Activated B cell treated with CpG ODN at 0.5 μM for 24 hours (primary cell): ENCODE measurements at regions not wholly inside any gene's neighbourhood (a gene's known extent, or its start where the extent isn't known, plus 50 kb on each side); places are given as distances from the start of the nearest gene placed in this dataset.

Source experiments
- ATAC-seq: fragments of 200-7000 bp; cut with Tn5 transposase; one replicate; pipeline ENCODE4 v1.10.0; 2021; ENCODE audit warnings: low read depth, mild to moderate bottlenecking, moderate library complexity
- CTCF ChIA-PET: fragments of 350-600 bp; sonication (Branson Sonifier 250); formaldehyde crosslinking; loops from one replicate; lab custom pipeline; 2021; ENCODE audit warnings: antibody characterized with exemption; lab: Charles Lee
- POLR2A ChIA-PET: fragments of 350-600 bp; sonication (Branson Sonifier 250); formaldehyde crosslinking; loops from one replicate; lab custom pipeline; 2021; ENCODE audit warnings: antibody characterized with exemption; lab: Charles Lee
- DNase-seq: peaks from one replicate; pipeline ENCODE4 v3.0.0; 2022
- H3K27ac Mint-ChIP-seq: one replicate; pipeline ENCODE4 v1.8.0; 2020; ENCODE audit warnings: mixed read lengths
- H3K27me3 Mint-ChIP-seq: one replicate; pipeline ENCODE4 v1.8.0; 2021; ENCODE audit warnings: mixed read lengths
- H3K36me3 Mint-ChIP-seq: one replicate; pipeline ENCODE4 v1.8.0; 2021; ENCODE audit warnings: low read depth, mixed read lengths
- H3K4me1 Mint-ChIP-seq: one replicate; pipeline ENCODE4 v1.8.0; 2021; ENCODE audit warnings: mixed read lengths
- H3K4me3 Mint-ChIP-seq: one replicate; pipeline ENCODE4 v1.8.0; 2020; ENCODE audit warnings: mild to moderate bottlenecking, mixed read lengths
- H3K9me3 Mint-ChIP-seq: one replicate; pipeline ENCODE4 v1.8.0; 2020; ENCODE audit warnings: mixed read lengths
- CTCF ChIP-seq: fragments of 200-600 bp; IDR thresholded peaks from one replicate; pipeline ENCODE4 v1.8.0; 2022; ENCODE audit warnings: antibody characterized with exemption, mild to moderate bottlenecking
- intact Hi-C: fragments of 100-400 bp; cut with micrococcal nuclease; formaldehyde crosslinking; loops from one replicate; pipeline ENCODE4 v1.15.1; 2024

GRCh38 chrX:44096666-44097065 is 123.5 kb upstream of the NDP start:
- ATAC-seq (no peak), DNase-seq (no peak)
- Mint-ChIP-seq H3K27ac (no peak overlapping the region), H3K4me3 (no peak overlapping the region), H3K36me3 (no peaks in the 10 kb centered on the region), H3K27me3 (no peaks in the 10 kb centered on the region), H3K4me1 (no peaks in the 10 kb centered on the region), H3K9me3 (no peaks in the 10 kb centered on the region)
- ChIA-PET CTCF (no interaction called here), POLR2A (no interaction called here)
- TF ChIP-seq CTCF = no peak
- intact Hi-C loops = no loop called here

- CTCF ChIA-PET = no interaction called here
- no peaks in the 10 kb centered on the region for H3K4me1 Mint-ChIP-seq
These were observed 121.8 kb upstream of the NDP start for GRCh38 chrX:44094821-44095530.

GRCh38 chrX:44093431-44093830 is 120.2 kb upstream of the NDP start:
- no peaks in the 10 kb centered on the region for H3K27me3 Mint-ChIP-seq
- ChIA-PET POLR2A (no interaction called here), CTCF (no interaction called here)
- TF ChIP-seq CTCF = no peak
- H3K4me3 Mint-ChIP-seq = no peak overlapping the region
- no peaks in the 10 kb centered on the region for H3K9me3 Mint-ChIP-seq
- no peaks in the 10 kb centered on the region for H3K36me3 Mint-ChIP-seq
- no peak overlapping the region for H3K27ac Mint-ChIP-seq
- intact Hi-C loops = no loop called here
- no peak for DNase-seq
- no peak for ATAC-seq
- H3K4me1 Mint-ChIP-seq = no peaks in the 10 kb centered on the region

More at GRCh38 chrX:44094821-44095530, 121.8 kb upstream of the NDP start:
- no peak for ATAC-seq
- Mint-ChIP-seq H3K36me3 (no peaks in the 10 kb centered on the region), H3K4me3 (no peak overlapping the region), H3K27me3 (no peaks in the 10 kb centered on the region), H3K9me3 (no peaks in the 10 kb centered on the region), H3K27ac (no peak overlapping the region)
- intact Hi-C loops = no loop called here
- DNase-seq = no peak
- TF ChIP-seq CTCF = no peak
- POLR2A ChIA-PET = no interaction called here

GRCh38 chrX:44092778-44093177 is 119.6 kb upstream of the NDP start:
- Mint-ChIP-seq H3K4me1 (no peaks in the 10 kb centered on the region), H3K27me3 (no peaks in the 10 kb centered on the region), H3K36me3 (no peaks in the 10 kb centered on the region), H3K9me3 (no peaks in the 10 kb centered on the region), H3K27ac (no peak overlapping the region), H3K4me3 (no peak overlapping the region)
- no peak for TF ChIP-seq CTCF
- ChIA-PET POLR2A (no interaction called here), CTCF (no interaction called here)
- DNase-seq (no peak), ATAC-seq (no peak)
- intact Hi-C loops = no loop called here

GRCh38 chrX:44088510-44089144 is 115.4 kb upstream of the NDP start:
- intact Hi-C loops = no loop called here
- Mint-ChIP-seq H3K27ac (no peak overlapping the region), H3K9me3 (no peaks in the 10 kb centered on the region), H3K27me3 (no peaks in the 10 kb centered on the region), H3K36me3 (no peaks in the 10 kb centered on the region), H3K4me3 (no peak overlapping the region), H3K4me1 (no peaks in the 10 kb centered on the region)
- POLR2A ChIA-PET = no interaction called here
- CTCF ChIA-PET = no interaction called here
- DNase-seq = no peak
- no peak for TF ChIP-seq CTCF
- ATAC-seq = no peak
